Fibroblast of skin of right biceps (primary cell): ENCODE measurements at regions not wholly inside any gene's neighbourhood (a gene's known extent, or its start where the extent isn't known, plus 50 kb on each side); places are given as distances from the start of the nearest gene placed in this dataset.
"Not testable (repeated sequence)": the region's sequence is repeated elsewhere in the genome, so short reads cannot be mapped to it uniquely, and the experiment has no call there.

Source experiments
- DNase-seq: peaks from one replicate; pipeline ENCODE4 v3.0.0-alpha.2; 2013

DNA sequence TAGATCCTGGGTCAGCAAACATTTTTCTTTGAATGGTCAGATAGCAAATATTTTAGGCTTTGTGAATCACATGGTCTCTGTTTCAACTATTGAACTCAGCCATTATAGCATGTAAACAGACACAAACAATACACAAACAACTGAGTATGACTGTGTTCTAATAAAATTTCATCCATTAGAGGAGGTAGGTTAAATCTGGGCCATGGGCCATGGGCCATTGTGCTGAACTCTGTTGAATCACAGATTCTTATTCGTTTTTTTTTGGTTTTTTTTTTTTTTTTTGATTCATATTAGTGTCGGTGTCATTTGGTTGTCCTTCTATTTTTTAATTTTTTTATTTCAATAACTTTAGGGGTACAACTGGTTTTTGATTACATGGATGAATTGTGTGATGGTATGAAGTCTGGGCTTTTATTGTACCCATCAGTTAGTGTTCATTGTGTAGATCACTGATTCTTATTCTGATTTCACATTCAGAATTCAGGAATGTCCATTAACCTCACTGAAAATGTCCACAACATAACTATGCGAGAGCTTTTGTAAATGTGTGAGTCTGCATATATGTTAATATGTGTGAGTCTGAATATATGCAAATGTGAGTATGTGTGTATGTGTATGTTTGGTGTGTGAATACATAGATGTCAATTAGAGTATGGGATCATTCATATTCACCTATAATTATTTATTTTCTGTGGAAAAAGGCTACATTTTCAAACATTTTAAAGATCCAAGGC lies 443.7 kb upstream of the GRM3 start:
- DNase-seq, result no peak

DNA sequence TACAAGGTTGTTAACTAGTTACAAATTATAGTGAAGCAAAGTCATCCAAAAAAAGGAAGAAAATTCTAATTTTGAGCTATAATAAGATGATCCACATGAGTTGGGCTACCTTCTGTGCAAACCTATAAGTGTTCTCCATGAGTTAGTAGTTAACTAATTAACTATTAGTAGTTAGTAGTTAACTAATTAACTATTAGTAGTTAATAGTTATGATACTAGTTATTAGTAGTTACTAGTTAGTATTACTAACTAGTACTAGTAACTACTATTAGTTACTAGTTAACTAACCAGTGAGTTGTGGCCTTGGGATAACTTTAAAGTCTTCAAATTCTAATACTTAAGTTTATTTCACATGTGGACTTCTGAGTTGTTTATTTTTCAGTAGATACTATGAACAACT lies 453.4 kb upstream of the GRM3 start:
- DNase-seq, result no peak

DNA sequence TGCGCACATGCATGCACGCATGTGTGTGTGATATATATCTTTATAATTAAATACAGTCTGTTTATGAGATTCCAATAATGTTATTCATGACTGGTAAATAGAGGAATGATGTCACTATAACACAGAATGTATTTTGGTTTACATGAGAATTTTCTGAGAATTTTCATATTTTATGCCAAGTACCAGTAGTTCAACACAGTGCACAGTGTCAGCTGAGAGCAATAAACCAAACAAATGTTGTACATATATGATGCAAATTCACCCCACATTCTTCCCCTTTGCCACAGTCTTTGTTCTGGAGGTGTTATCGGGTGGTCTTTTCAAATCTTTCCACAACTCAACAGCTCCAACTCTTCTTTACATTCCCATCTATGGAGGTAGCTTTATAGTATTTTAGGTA lies 462.2 kb upstream of the GRM3 start:
- DNase-seq, result no peak

DNA sequence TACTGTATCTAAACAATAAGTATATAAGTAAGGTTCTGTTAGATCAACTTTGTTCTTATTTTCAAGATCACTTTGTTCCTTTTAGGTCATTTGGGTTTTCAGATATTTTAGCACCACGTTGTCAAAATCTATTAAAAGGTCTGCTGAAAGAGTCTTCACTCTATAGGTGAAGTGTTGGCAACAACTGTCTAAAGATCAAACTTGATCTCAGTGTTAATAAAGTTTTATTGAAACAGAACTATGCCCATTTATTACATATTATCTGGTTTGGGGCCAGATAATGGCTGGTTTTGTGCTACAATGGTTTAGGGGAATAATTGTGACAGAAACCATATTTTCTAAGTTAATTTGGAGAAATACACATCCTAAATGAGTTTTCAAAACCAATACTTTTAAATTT lies 478.9 kb upstream of the GRM3 start:
- DNase-seq, result no peak

DNA sequence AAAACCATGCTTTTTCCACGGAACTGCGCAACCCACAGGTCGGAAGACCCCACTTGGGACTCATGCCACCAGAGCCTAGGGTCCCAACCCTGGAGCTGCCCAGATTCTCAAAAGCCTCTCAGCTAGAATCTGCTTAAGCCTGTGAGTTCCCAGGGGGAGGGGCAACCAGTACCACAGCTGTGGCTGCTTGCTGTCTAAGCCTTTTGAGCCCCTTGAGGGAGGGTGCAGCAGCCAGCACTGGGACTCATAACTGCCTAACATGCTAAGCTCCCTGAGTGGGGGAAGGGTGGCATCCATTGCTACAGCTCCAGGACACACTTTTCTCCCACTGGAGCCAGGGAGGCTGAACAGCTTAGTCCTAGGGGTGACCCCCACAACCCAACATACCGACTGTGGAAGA lies 485.6 kb upstream of the GRM3 start:
- DNase-seq, result no peak

DNA sequence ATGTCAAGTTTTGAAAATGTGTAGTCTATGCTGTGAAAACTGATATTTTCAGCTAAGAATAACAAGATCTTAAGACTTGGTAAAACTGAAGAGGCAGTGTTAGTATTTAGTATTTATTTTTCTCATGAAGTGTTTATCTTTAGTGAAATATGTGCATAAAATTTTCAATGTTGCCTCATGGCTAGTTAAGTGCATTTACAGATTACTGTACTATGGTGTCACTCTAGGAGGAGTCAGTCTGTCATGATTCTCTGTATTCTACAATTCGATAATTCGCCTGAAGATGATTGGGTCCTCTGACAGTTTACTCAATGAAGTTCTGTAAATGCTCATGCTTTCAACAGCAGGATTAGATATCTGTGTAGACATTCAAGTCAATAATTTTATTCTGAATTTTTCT lies 488.1 kb upstream of the GRM3 start:
- no peak for DNase-seq

DNA sequence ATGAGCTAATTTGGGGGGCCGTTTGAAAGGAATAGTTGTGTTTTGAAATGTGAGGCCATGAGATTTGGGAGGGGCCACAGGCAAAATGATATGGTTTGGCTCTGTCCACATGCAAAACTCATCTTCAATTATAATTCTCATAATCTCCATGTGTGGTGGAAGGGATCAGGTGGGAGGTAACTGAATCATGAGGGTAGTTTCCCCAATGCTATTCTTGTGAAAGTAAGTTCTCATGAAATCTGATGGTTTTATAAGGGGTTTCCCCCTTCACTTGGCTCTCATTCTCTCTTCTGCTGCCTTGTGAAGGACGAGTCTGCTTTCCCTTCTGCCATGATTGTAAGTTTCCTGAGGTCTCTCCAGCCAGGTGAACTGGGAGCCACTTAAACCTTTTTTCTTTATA lies 490.8 kb upstream of the GRM3 start:
- DNase-seq, result no peak

DNA sequence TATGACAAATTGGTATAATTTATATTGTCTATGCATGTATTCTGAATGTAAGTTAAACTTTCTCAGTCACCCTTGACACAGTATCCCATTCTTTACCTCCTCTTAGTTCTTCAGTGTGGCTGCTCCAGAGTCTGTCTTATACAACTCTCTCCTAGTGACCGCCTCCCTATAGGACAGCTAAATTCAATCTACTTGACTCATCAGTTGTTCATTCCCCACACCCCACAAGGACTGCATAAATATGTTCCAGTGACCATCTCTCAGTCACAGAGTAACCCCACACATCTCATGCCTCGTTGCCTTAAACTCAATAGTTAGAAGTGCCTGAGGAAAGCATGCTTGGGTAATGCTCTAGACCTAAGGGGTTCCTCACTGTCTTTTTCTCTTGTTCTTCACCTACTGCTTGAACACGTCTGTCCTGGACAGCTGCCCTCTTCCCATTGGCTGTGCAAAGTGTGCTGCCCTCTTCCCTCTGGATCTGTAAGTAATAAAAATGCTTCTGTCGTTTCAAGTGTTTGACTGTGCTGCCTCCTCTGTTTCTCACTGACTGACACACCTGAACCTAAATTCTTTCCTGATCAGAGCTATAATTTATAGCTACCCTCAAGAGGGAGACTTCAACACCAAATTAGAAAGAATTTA lies 494.6 kb upstream of the GRM3 start:
- DNase-seq, result no peak

DNA sequence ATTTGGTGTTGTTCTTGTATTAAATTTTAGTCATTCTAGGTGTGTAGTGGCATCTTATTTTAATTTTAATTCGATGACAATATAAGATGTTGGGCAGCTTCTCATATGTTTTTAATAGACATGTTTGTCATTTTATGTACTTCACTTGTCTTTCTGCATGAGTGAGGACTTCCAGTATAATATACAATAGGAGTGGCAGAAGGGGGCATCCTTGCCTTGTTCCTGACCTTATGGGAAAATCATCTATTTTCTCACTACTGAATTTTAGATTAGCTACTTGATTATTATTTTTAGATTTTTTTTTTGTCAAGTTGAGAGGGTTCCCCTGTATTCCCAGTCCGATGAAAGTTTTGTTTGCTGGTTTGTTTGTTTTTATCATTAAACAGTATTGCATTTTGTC lies 495.2 kb upstream of the GRM3 start:
- DNase-seq, result no peak

DNA sequence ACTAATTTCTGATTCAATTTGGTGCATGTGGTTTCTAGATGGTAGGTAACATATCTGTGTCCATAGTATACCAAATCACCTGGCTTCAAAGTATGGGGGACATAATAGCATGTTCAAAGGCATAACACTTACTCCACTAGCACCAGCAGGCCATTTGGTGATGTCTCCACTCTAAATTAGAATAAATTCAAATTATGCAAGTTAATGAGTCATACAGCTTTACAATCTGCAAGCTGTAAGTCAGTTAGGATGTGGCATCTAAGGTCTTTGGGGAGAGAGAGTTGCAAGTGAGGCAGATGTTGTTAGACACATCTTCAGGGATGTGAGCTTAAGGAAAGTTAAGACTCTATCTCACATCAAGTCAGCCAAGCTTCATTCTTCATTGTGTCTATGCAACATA lies 506.4 kb upstream of the GRM3 start:
- DNase-seq, result no peak

DNA sequence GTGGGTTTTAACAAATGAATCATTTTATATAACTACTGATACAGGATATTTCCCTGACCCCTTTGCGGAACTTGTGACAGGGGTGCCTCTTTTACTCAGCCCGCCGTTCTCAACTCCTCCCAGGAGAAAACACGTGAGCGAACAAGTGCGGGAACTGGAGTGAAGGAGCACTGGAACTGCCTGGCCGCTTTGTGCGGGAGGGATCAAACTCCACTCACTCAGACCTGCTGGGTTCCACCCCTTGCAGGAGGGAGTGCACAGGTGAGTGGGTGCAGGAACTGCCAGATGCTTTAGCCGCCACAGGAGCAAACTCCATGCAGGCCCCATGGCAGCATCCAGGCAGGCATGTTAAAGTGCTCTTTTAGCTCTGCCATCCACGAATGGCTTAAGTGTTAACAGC lies 513.4 kb upstream of the GRM3 start:
- DNase-seq, result no peak

DNA sequence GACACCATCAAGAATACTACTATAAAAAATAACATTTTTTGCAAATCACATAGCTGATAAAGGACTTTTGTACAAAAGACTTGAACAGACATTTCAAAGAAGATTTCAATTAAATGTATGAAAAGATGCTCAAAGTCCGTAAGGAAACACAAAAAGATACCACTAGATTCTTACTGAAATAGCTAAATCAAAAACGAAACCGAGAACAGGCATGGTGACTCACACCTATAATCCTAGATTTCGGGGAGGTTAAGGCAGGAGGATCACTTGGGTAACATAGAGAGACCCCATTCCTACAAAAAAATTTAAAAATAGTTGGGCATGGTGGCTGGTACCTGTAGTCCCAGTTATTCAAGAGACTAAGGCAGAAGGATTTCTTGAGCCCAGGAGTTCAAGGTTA lies 520.2 kb upstream of the GRM3 start:
- no peak for DNase-seq

DNA sequence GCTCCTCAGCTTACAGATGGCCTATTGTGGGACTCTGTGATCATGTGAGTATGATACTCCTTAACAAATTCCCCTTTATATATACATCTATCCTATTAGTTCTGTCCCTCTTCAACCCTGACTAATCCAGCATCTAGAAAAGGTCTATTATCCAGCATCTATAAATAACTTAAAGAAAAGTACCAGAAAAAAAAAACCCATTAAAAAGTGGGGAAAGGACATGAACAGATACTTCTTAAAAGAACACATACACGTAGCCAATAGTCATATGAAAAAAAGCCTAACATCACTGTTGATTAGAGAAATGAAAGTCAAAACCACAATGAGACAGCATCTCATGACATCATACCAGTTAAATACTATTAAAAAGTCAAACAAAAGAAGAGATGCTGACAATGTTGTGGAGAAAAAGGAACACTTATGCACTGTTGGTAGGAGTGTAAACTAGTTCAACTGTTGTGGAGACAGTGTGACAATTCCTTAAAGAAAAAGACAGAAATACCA lies 549.5 kb upstream of the GRM3 start:
- DNase-seq, result no peak

DNA sequence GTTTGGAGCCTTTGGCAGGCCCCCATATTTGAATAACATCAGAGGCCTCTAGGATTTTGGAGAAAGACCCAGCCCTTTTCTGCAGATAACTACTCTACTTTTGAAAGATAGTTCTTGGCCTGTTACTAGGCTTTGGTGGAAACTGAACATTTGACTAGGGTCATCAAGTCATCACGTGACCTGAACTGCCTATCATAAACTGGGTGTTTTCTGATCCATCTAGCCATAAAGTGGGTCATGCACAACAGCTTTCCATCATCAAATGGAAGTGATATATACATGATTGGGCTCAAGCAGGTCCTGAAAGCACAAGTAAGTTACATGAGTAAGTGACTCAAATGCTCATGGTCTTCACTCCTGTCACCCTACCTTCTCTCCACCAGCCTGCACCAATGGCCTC lies 552.3 kb upstream of the GRM3 start:
- no peak for DNase-seq

DNA sequence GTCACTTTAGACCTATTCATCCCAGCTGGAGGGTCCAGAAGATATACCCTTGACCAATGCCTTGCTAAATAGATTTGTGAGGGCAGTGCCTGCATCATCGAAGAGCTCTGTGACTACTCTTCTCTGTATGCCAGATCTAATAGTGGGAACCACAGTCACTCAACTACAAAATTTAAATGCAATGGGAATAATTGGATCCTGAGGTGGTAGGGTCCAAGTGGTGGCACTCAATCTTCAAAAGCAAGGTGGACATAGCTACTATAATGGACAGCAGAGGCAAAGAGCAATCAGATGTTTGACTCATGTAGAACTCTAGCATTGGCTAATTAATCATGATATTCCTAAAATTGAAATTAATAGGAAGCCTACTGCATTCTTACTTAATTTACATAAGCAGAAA lies 554.3 kb upstream of the GRM3 start:
- DNase-seq, result no peak

DNA sequence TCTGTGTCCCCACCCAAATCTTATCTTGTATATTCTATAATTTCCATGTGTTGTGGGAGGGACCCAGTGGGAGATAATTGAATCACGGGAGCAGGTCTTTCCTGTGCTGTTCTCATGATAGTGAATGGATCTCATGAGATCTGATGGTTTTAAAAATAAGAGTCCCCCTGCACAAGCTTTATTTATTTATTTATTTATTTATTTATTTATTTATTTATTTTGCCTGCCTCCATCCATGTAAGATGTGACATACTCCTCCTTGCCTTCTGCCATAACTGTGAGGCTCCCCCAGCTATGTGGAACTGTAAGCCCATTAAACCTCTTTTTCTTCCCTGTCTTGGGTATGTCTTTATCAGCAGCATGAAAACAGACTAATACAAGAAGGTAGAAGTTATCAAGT lies 579.1 kb upstream of the GRM3 start:
- not testable (repeated sequence) for DNase-seq

DNA sequence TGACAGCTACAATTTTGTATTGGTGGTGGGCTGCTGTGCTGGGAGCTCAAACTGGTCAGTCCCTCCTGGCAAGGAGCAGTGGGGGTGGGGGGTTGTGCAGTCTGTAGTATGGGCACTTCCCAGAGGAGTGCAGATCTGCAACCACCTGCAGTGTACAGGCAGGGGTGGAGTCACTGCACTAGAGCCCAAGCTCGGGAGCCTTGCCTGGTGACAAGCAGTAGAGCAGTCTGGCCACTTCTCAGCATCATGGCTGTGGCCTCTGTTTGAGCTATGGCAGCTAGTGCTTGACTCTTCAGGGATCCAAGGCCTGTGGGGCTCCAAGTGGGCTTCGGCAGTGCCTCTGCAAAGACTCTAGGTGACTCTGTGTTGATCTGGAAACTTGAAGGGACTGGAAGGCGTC lies 585.1 kb upstream of the GRM3 start:
- DNase-seq, result no peak

DNA sequence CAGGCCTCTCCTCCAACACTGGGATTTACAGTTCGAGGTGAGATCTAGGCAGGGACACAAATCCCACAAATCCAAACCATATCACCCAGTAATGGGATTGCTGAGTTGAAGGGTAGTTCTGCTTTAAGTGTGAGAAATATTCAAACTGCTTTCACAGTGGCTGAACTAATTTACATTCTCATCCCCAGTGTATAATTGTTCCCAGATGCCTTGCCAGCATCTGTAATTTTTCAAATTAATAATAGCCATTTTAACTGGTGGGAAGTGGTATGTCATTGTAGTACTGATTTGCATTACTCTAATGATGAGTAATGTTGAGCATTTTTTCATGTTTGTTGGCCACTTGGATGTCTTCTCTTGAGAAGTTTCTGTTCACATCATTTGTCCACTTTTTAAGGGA lies 592.8 kb upstream of the GRM3 start:
- no peak for DNase-seq

DNA sequence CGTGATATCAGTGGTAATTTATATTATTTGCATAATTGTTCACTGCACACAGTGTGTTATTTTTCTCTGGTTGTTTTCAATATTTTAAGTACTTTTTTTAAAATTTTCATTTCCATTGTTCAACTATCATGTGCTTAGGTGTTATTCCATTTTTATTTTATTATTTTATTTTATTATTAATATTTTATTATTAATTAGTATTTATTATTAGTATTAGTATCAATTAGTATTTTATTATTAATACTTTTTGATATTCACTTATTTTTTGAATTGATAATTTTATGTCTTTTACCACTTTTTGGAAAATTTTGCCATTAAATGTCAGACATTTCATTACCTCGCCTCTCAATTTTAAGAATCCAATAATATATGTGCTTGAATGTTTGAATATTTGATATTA lies 593.8 kb upstream of the GRM3 start:
- DNase-seq, result no peak

DNA sequence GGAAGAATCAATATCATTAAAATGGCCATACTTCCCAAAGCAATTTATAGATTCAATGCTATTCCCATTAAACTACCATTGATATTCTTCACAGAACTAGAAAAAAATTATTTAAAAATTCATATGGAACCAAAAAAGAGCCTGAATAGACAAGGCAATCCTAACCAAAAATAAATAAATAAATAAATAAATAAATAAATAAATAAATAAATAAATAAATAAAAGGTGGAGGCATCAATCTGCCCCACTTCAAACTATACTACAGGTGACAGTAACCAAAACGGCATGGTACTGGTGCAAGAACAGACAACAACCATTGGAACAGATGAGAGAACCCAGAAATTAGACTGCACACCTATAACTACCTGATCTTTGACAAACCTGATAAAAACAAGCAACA lies 598.5 kb upstream of the GRM3 start:
- not testable (repeated sequence) for DNase-seq

DNA sequence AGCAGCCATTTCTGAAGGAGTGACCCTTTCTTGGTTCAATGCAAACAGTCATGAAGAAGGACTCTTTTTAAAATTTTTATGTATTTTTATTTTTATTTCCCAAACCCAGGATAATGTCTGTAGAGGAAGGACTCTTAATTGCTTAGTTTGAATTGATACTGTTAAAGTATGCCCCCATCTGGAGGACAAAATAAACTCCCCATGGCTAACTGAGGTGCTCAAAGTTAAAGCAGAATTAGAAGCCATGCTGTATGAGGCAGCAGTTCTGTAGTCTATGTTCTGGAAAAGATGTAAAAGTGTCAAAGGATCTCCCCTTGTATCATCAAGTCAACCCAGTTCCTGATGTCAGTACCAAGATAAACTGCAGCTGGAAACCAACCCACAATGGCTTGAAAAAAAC lies 617.9 kb upstream of the GRM3 start:
- no peak for DNase-seq

DNA sequence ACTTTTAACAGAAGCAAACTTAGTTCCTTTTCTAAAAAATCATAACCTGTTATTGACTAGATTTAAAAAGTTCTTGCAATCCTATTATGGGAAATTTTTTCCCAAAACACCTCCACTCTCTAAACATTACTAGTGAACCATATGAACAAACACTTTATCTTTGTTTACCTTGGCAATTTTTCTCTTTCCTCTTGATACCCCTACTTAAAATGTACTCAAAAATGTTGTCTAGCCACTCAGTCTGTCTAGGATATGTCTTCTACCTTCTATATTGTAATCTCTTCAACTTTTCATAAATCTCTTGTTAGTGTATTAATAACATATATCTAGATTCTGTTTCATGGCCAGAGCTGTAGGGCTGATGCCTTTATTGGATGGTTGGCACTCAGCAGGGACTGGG lies 630.0 kb upstream of the GRM3 start:
- DNase-seq, result no peak

DNA sequence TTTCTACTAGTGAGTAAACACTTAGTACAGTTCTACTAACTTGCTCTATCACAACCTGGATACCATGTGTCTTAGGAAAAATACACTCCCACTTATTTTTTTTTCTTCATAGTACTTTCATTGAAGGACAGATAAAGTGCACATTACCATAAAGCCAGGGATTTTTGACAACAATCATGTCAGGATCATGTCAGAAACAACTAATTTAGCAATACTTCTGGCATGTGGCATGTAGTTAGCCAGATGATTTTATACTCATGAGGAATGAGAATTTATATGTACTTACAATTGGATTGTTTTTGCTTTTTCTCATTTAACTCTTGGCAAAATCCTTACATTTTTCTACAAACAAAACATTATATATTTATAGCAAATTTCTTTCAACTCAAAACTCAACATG lies 630.7 kb upstream of the GRM3 start:
- DNase-seq, result no peak

DNA sequence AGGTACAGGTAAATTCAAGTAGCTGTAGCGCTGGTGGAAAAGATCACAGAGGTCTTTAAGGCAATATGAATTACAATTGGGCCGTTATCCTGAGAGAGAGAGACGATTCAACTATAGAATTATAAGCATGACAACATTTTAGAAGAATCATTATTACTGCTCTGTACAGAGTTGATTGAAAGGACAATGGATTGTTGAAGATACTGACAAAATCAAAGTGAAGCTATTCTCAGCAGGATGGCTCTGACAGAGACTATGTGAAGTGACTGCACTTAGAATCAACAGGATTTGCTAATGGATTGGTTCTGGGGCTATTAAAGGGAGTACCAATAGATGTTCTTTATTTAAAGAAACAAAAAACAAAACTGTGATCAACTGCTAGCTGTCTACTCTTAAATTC lies 634.8 kb upstream of the GRM3 start:
- no peak for DNase-seq

DNA sequence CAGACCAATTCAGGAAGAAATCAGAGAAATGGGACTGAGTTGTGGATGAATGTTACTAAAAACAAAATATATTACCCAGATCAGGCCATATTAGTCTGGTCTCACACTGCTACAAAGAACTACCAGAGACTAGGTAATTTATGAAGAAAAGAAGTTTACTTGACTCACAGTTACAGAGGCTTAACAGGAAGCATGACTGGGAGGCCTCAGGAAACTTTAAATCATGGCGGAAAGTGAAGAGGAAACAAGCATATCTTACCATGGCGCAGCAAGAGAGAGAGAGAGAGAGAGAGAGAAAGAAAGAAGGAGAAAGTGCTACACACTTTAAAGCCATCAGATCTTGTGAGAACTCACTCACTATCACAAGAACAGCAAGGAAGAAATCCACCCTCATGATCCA lies 636.8 kb upstream of the GRM3 start:
- no peak for DNase-seq
